ENCODE measurements at regions not wholly inside any gene's neighbourhood (a gene's known extent, or its start where the extent isn't known, plus 50 kb on each side); places are given as distances from the start of the nearest gene placed in this dataset.

- DNase-seq: no peak
These were observed 359.3 kb upstream of the SALL3 start for GRCh38 chr18:78620326-78620725.

- DNase-seq: no peak
These were observed 358.4 kb upstream of the SALL3 start for GRCh38 chr18:78621141-78621755.

- no peak for DNase-seq
These were observed 357.2 kb upstream of the SALL3 start for GRCh38 chr18:78622251-78622906.

GRCh38 chr18:78622907-78623541, 356.6 kb upstream of the SALL3 start:
- DNase-seq: no peak

GRCh38 chr18:78624646-78625279, 354.9 kb upstream of the SALL3 start:
- no peak for DNase-seq

GRCh38 chr18:78625847-78626246, 353.8 kb upstream of the SALL3 start:
- no peak for DNase-seq

GRCh38 chr18:78627551-78628346, 351.9 kb upstream of the SALL3 start:
- no peak for DNase-seq

GRCh38 chr18:78629426-78629825, 350.2 kb upstream of the SALL3 start:
- DNase-seq: no peak

GRCh38 chr18:78630356-78630755, 349.3 kb upstream of the SALL3 start:
- no peak for DNase-seq

GRCh38 chr18:78630981-78631510, 348.6 kb upstream of the SALL3 start:
- no peak for DNase-seq

- DNase-seq: no peak
These were observed 347.5 kb upstream of the SALL3 start for GRCh38 chr18:78632111-78632541.

- no peak for DNase-seq
These were observed 345.4 kb upstream of the SALL3 start for GRCh38 chr18:78634061-78634696.

GRCh38 chr18:78635093-78635800, 344.4 kb upstream of the SALL3 start:
- DNase-seq: no peak

GRCh38 chr18:78636260-78636659, 343.4 kb upstream of the SALL3 start:
- no peak for DNase-seq

GRCh38 chr18:78637442-78638402, 341.9 kb upstream of the SALL3 start:
- no peak for DNase-seq

GRCh38 chr18:78639006-78639950, 340.3 kb upstream of the SALL3 start:
- DNase-seq: no peak

GRCh38 chr18:78640246-78640995, 339.2 kb upstream of the SALL3 start:
- no peak for DNase-seq

- DNase-seq: no peak
These were observed 337.9 kb upstream of the SALL3 start for GRCh38 chr18:78641689-78642231.

Measured in fibroblast of skin of right biceps (primary cell).